ENCODE measurements at regions not wholly inside any gene's neighbourhood (a gene's known extent, or its start where the extent isn't known, plus 50 kb on each side); places are given as distances from the start of the nearest gene placed in this dataset.
"Not testable (repeated sequence)": the region's sequence is repeated elsewhere in the genome, so short reads cannot be mapped to it uniquely, and the experiment has no call there.

GRCh38 chr3:34668915-34669314 is 870.5 kb downstream of the PDCD6IP start:
- H3K4me3 ChIP-seq (ENCODE audit: low read depth, low read length) = no peak overlapping the region
- TF ChIP-seq CTCF (IDR thresholded peaks at IDR 0.05; ENCODE audit: insufficient read depth, low read length, poor library complexity, severe bottlenecking) = no peak
- no peaks in the 10 kb centered on the region for H3K36me3 ChIP-seq (ENCODE audit: control insufficient read depth, insufficient read depth, low read length)
- DNase-seq (ENCODE audit: low read depth) = no peak
- H3K27me3 ChIP-seq (ENCODE audit: control insufficient read depth, insufficient read depth, low read length) = no peaks in the 10 kb centered on the region

DNA sequence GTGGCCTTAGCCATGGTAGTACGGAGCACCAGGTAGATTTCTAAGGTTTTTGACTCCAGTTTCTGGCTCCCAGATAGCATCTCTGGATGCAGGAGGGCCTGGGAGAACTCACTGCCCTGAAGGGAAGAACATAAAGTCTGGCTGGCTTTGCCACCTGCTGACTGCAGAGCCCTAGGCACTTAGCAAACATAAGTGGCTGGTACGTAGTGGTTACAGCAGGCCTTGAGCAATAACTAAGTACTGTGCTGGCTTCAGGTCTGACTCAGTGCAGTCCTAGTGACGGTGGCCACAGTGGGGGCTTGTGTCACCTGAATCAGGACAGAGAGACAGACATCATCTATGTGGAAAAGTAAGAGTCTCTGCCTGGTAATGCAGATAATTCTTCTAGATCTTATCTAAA is 871.1 kb downstream of the PDCD6IP start:
- Histone ChIP-seq H3K27me3 (ENCODE audit: control insufficient read depth, insufficient read depth, low read length) (no peaks in the 10 kb centered on the region), H3K4me3 (ENCODE audit: low read depth, low read length) (no peak overlapping the region), H3K36me3 (ENCODE audit: control insufficient read depth, insufficient read depth, low read length) (no peaks in the 10 kb centered on the region)
- no peak for DNase-seq (ENCODE audit: low read depth)
- no peak for TF ChIP-seq CTCF (IDR thresholded peaks at IDR 0.05; ENCODE audit: insufficient read depth, low read length, poor library complexity, severe bottlenecking)

- no peaks in the 10 kb centered on the region for H3K36me3 ChIP-seq (ENCODE audit: control insufficient read depth, insufficient read depth, low read length)
- TF ChIP-seq CTCF (IDR thresholded peaks at IDR 0.05; ENCODE audit: insufficient read depth, low read length, poor library complexity, severe bottlenecking) = no peak
- H3K27me3 ChIP-seq (ENCODE audit: control insufficient read depth, insufficient read depth, low read length) = no peaks in the 10 kb centered on the region
- H3K4me3 ChIP-seq (ENCODE audit: low read depth, low read length) = no peak overlapping the region
- DNase-seq (ENCODE audit: low read depth) = peak; percentile 2
Observed at GRCh38 chr3:34675383-34676120, 877.1 kb downstream of the PDCD6IP start.

DNA sequence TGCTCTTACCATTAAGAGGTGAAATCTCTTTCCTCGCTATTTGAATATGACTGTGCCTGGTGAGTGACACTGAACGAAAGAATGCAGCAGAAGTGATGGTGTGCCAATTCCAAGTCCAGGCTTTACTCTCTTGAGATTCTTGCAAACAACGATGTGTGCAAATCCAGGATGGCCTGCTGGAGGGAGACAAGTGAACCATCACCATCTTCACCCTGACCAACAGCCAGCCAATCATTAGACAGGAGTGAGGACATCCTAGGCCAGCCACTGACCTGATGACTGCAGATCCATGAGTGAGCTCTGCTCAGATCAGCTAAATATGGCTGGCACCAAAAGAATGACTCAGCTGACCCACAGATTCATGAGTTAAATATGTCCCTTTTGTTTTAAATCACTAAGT is 878.0 kb downstream of the PDCD6IP start:
- no peak for TF ChIP-seq CTCF (IDR thresholded peaks at IDR 0.05; ENCODE audit: insufficient read depth, low read length, poor library complexity, severe bottlenecking)
- Histone ChIP-seq H3K4me3 (ENCODE audit: low read depth, low read length) (no peak overlapping the region), H3K27me3 (ENCODE audit: control insufficient read depth, insufficient read depth, low read length) (no peaks in the 10 kb centered on the region), H3K36me3 (ENCODE audit: control insufficient read depth, insufficient read depth, low read length) (no peaks in the 10 kb centered on the region)
- peak; percentile 4 for DNase-seq (ENCODE audit: low read depth)

DNA sequence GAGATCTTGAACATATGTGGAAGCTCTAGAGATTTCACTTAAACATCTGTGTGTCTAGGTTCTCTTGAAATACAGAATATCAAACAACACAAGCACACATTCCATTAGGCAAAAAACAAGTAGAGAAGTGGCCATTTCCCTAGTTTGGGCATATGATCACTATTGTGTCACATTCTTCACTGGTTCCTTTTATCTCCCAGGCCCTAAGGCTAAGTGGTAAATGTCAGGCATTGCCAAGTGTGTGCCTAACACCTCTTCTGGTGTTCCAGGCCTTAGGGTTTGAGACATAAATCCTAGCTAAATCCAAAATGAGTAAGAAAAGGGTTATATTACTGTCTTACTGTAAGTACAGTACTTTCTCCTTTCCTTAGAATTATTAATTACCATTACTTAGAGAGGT is 880.1 kb downstream of the PDCD6IP start:
- Histone ChIP-seq H3K4me3 (ENCODE audit: low read depth, low read length) (no peak overlapping the region), H3K27me3 (ENCODE audit: control insufficient read depth, insufficient read depth, low read length) (no peaks in the 10 kb centered on the region), H3K36me3 (ENCODE audit: control insufficient read depth, insufficient read depth, low read length) (no peaks in the 10 kb centered on the region)
- TF ChIP-seq CTCF (IDR thresholded peaks at IDR 0.05; ENCODE audit: insufficient read depth, low read length, poor library complexity, severe bottlenecking) = no peak
- DNase-seq (ENCODE audit: low read depth) = no peak

GRCh38 chr3:34679055-34679454 is 880.6 kb downstream of the PDCD6IP start:
- not testable (repeated sequence) for H3K27me3 ChIP-seq (ENCODE audit: control insufficient read depth, insufficient read depth, low read length); H3K36me3 ChIP-seq (ENCODE audit: control insufficient read depth, insufficient read depth, low read length); H3K4me3 ChIP-seq (ENCODE audit: low read depth, low read length); DNase-seq (ENCODE audit: low read depth)
